Panc1 (cell line): ENCODE measurements at regions not wholly inside any gene's neighbourhood (a gene's known extent, or its start where the extent isn't known, plus 50 kb on each side); places are given as distances from the start of the nearest gene placed in this dataset.

ENCODE experiments used
- CTCF ChIP-seq: fragments of 450-650 bp; IDR thresholded peaks from 2 replicates; pipeline ENCODE4 v1.5.1; 2017; ENCODE audit warnings: mild to moderate bottlenecking
- REST ChIP-seq, 2 experiments: IDR thresholded peaks; 2 replicates each; pipeline ENCODE4 v1.6.1; 2011 to 2012; ENCODE audit warnings: low read depth in 2 of 2, control low read depth in 1 of 2, low read length in 1 of 2, mild to moderate bottlenecking in 1 of 2, moderate library complexity in 1 of 2; ENCODE audit not compliant: insufficient read depth in 1 of 2

GRCh38 chr7:68440866-68441265 is 1157.4 kb upstream of the AUTS2 start:
- TF ChIP-seq CTCF, result no peak
- no peak for TF ChIP-seq REST (IDR thresholded peaks at IDR 0.05; ENCODE audit: insufficient read depth in 1 of 2, low read depth in 2 of 2, low read length in 1 of 2)
